ENCODE measurements at regions not wholly inside any gene's neighbourhood (a gene's known extent, or its start where the extent isn't known, plus 50 kb on each side); places are given as distances from the start of the nearest gene placed in this dataset.

- TF ChIP-seq CTCF (IDR thresholded peaks at IDR 0.05) (no peak), POLR2A (IDR thresholded peaks at IDR 0.05) (no peak)
Observed at GRCh38 chr5:45094876-45095440, 286.2 kb downstream of the MRPS30 start.
